ENCODE measurements at regions not wholly inside any gene's neighbourhood (a gene's known extent, or its start where the extent isn't known, plus 50 kb on each side); places are given as distances from the start of the nearest gene placed in this dataset.
A peak's percentile ranks its signal among the peaks of the same experiment; 100 is the strongest.

DNA sequence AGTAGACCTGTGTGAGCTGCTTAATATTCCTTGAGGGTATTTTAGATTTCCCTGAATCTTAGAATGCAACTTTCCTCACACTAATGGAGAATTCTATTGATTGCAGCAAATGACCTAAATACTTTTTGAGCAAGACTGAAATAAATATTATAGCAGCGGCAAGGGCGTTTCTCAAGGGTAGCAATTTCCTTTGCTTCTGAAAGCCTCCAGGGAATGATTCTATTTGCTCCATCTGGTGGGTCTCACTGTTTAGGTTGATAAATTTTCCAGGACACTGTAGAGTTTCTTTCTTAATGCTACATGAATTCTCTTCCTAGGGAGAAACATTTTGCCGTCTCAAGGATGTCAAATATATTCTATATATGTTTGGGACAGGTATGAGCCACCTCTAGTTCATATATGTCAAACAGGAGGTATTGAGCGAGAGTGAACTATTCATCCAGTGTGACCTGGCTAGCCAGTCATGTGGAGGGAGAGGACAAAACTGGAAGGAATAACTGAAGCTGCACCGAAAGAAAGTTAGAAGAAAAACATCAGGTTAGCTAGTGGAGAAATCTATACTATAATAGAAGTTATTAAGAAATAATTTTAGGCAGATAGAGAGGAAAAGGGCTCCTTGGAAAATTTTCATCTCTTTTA lies 57.9 kb upstream of the FZD8 start:
- DNase-seq = peak; percentile 5

DNA sequence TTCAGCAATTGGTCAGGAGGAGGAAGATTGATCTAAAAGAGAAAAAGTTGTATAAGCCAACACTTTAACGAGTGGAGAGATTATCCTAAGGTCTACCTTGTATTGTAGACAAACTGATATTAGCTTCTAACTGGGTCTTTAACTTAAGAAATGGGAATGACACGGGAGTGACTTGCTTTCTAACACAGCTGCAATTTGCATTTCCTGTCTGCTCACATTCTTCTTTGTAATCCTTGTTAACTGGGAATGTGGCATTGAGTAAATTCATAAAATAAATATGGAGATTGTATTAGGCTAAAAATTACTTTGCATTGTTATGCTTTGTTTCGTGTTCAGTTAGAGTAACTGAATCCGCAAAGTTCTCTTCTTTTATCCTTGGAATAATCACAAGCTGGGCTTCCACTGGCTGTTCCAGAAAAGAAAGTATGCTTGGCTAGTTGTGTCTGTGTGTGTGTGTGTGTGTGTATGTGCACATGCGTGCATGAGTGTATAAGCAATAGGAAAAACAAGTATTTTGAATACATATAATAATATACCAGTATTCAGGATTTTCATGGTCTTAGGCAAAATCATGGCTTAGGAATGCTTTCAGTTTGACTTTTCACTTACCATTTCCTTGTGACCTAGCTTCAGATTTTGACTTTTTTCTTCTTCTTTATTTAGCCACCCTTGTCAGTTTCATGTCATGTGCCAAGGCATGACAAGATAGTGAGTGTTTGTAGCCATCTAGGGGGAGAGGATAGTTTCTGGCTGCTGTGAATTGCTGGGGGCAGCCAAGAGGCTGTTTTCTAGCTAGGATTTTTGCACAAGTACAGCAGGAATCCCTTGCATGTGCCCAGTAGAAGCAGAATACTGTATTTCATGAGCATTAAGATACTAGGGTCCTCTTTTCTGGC lies 54.5 kb upstream of the FZD8 start:
- no peak for DNase-seq

DNA sequence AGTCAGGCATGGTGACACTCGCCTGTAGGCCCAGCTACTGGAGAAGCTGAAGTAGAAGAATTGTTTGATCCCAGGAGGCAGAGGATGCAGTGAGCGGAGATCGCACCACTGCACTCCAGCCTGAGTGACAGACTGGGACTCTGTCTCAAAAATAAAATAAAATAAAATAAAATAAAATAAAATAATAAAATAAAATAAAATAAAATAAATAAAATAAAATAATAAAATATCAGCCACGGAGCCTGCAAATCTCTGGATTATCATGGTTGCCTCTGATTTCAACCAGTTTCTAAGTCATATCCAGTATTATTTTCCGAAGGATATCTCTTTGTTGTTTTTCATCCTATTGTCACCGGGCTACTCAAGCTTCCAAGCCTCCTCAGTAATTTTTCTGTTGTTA lies 51.7 kb upstream of the FZD8 start:
- DNase-seq = no peak

All from NCI-H2171 (cell line).